Fibroblast of mammary gland (primary cell): ENCODE measurements at regions not wholly inside any gene's neighbourhood (a gene's known extent, or its start where the extent isn't known, plus 50 kb on each side); places are given as distances from the start of the nearest gene placed in this dataset.

Source experiments
- DNase-seq: peaks from one replicate; pipeline ENCODE4 v3.0.0-alpha.2; 2010; ENCODE audit warnings: low read depth
- H3K4me3 ChIP-seq: 2 replicates; pipeline ENCODE4 v1.5.1; 2011; ENCODE audit warnings: low read depth, mild to moderate bottlenecking, low read length, moderate library complexity; ENCODE audit not compliant: control insufficient read depth
- CTCF ChIP-seq: conservative IDR thresholded peaks from 2 replicates; pipeline ENCODE4 v1.5.1; 2011; ENCODE audit warnings: low read depth, low read length, inconsistent platforms; ENCODE audit not compliant: control insufficient read depth, insufficient read depth

GRCh38 chr1:94677714-94678113, 136.2 kb upstream of the F3 start:
- no peak for DNase-seq
- H3K4me3 ChIP-seq, result no peak overlapping the region
- no peak for TF ChIP-seq CTCF

GRCh38 chr1:94677087-94677486, 135.5 kb upstream of the F3 start:
- no peak for TF ChIP-seq CTCF
- no peak for DNase-seq

GRCh38 chr1:94676686-94677085, 135.1 kb upstream of the F3 start:
- no peak for DNase-seq
- no peak for TF ChIP-seq CTCF

More at GRCh38 chr1:94677087-94677486, 135.5 kb upstream of the F3 start:
- no peak overlapping the region for H3K4me3 ChIP-seq

GRCh38 chr1:94675373-94675772, 133.8 kb upstream of the F3 start:
- no peak for TF ChIP-seq CTCF
- H3K4me3 ChIP-seq, result no peak overlapping the region
- peak; percentile 18 for DNase-seq

More at GRCh38 chr1:94676686-94677085, 135.1 kb upstream of the F3 start:
- H3K4me3 ChIP-seq, result no peak overlapping the region

GRCh38 chr1:94674876-94675275, 133.3 kb upstream of the F3 start:
- DNase-seq, result no peak
- no peak for TF ChIP-seq CTCF
- no peak overlapping the region for H3K4me3 ChIP-seq

GRCh38 chr1:94672934-94673333, 131.4 kb upstream of the F3 start:
- TF ChIP-seq CTCF, result no peak
- H3K4me3 ChIP-seq, result no peak overlapping the region
- peak; percentile 65 for DNase-seq

GRCh38 chr1:94672001-94672400, 130.4 kb upstream of the F3 start:
- H3K4me3 ChIP-seq, result no peak overlapping the region
- no peak for TF ChIP-seq CTCF
- DNase-seq, result no peak
